Gastroesophageal sphincter (tissue), 4 donors: ENCODE measurements at regions not wholly inside any gene's neighbourhood (a gene's known extent, or its start where the extent isn't known, plus 50 kb on each side); places are given as distances from the start of the nearest gene placed in this dataset.
A peak's percentile ranks its signal among the peaks of the same experiment; 100 is the strongest.
"Not testable (repeated sequence)": the region's sequence is repeated elsewhere in the genome, so short reads cannot be mapped to it uniquely, and the experiment has no call there.

Experiments used
- ATAC-seq: fragments of 150-250 bp; one replicate; pipeline ENCODE4 v1.9.1; 2016; ENCODE audit warnings: mild to moderate bottlenecking, moderate library complexity
- H3K27ac ChIP-seq, 4 donors: fragments of 200-600 bp; sonication (generic) in 3 of 4; 1 replicate in 3 of 4; 2 replicates in 1 of 4; pipeline ENCODE4 v1.5.1; 2016 to 2019
- H3K27me3 ChIP-seq: fragments of 200-600 bp; sonication (generic); one replicate; pipeline ENCODE4 v1.5.1; 2019
- H3K36me3 ChIP-seq, 2 donors: fragments of 200-600 bp; sonication (generic); one replicate each; pipeline ENCODE4 v1.5.1; 2019; ENCODE audit warnings: control low read depth in 1 of 2
- H3K4me1 ChIP-seq, 3 donors: fragments of 200-600 bp; sonication (generic); 1 replicate in 2 of 3; 2 replicates in 1 of 3; pipeline ENCODE4 v1.5.1; 2016 to 2019; ENCODE audit warnings: control low read depth in 2 of 3
- H3K4me3 ChIP-seq, 2 donors: fragments of 200-600 bp; sonication (generic); one replicate each; pipeline ENCODE4 v1.5.1; 2019; ENCODE audit warnings: mild to moderate bottlenecking in 1 of 2, moderate library complexity in 1 of 2
- H3K9me3 ChIP-seq, 3 donors: fragments of 200-600 bp; sonication (generic); one replicate each; pipeline ENCODE4 v1.5.1; 2017 to 2019; ENCODE audit warnings: control low read depth in 2 of 3
- EP300 ChIP-seq: sonication (generic); formaldehyde crosslinking; IDR thresholded peaks from one replicate; pipeline ENCODE4 v1.6.1; 2017; ENCODE audit warnings: antibody characterized with exemption, mild to moderate bottlenecking
- POLR2A ChIP-seq, 2 donors: fragments of 450-650 bp; IDR thresholded peaks; one replicate each; pipeline ENCODE4 v1.6.1; 2017; ENCODE audit warnings: antibody characterized with exemption in 2 of 2, mild to moderate bottlenecking in 2 of 2, moderate library complexity in 1 of 2
- POLR2AphosphoS5 ChIP-seq: sonication (generic); formaldehyde crosslinking; IDR thresholded peaks from one replicate; pipeline ENCODE4 v1.6.1; 2017; ENCODE audit warnings: antibody characterized with exemption
- WGBS, 2 donors: methylation state at CpG; one replicate each; pipeline ENCODE4 v1.1.5; 2018; ENCODE audit warnings: low coverage in 1 of 2; 5-methylcytosine and 5-hydroxymethylcytosine counted together
- TF ChIP-seq, protein P1 (sequence below), 4 experiments: fragments of 200-600 bp in 2 of 4; fragments of 450-650 bp in 2 of 4; sonication (generic) in 1 of 4; IDR thresholded peaks; one replicate each; pipeline ENCODE4 v1.5.1; 2017 to 2019; ENCODE audit warnings: antibody characterized with exemption in 4 of 4, mild to moderate bottlenecking in 2 of 4, moderate library complexity in 2 of 4

DNA sequence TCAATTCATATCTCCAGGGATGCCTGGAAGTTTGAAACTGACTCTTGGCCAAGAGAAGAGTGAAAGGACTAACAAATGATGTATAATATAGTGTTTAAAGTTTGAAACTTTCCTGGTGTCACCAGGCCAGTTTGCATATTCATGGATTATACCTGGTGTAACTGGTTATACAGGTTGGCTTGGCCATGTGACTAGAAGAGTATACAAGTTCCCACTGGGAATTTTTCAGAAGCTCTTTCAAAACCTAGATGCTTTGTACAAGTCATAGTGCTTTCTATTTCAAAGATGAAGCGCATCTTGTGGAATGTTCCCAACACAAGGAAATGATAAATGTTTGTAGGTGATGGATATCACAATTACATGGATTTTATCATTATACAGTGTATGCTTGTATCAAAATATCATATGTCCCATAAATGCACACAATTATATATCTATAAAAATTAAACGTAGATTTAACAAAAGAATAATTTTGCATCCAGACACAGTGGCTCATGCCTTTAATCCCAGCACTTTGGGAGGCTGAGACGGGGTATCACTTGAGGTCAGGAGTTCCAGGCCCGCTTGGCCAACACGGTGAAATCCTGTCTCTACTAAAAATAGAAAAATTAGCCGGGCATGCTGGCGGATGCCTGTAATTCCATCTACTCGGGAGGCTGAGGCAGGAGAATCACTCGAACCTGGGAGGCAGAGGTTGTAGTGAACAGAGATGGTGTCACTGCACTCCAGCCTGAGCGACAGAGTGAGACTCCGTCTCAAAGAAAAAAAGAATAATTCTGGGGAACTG lies 1420.2 kb downstream of the GRIK2 start:
- WGBS, 2 donors = 88 to 89% methylated on average over 6 to 11 of the region's 11 CpGs
- ATAC-seq = no peak
- no peak overlapping the region for H3K27ac ChIP-seq
- H3K36me3 ChIP-seq = no peaks in the 10 kb centered on the region
- no peak overlapping the region for H3K4me3 ChIP-seq
- H3K9me3 ChIP-seq = no peaks in the 10 kb centered on the region
- H3K27me3 ChIP-seq = no peaks in the 10 kb centered on the region
- no peaks in the 10 kb centered on the region for H3K4me1 ChIP-seq
- TF ChIP-seq POLR2A (IDR thresholded peaks at IDR 0.05) (no peak), POLR2AphosphoS5 (no peak), EP300 (no peak)
- TF ChIP-seq, protein P1, sequence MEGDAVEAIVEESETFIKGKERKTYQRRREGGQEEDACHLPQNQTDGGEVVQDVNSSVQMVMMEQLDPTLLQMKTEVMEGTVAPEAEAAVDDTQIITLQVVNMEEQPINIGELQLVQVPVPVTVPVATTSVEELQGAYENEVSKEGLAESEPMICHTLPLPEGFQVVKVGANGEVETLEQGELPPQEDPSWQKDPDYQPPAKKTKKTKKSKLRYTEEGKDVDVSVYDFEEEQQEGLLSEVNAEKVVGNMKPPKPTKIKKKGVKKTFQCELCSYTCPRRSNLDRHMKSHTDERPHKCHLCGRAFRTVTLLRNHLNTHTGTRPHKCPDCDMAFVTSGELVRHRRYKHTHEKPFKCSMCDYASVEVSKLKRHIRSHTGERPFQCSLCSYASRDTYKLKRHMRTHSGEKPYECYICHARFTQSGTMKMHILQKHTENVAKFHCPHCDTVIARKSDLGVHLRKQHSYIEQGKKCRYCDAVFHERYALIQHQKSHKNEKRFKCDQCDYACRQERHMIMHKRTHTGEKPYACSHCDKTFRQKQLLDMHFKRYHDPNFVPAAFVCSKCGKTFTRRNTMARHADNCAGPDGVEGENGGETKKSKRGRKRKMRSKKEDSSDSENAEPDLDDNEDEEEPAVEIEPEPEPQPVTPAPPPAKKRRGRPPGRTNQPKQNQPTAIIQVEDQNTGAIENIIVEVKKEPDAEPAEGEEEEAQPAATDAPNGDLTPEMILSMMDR (IDR thresholded peaks at IDR 0.05) = no peak

DNA sequence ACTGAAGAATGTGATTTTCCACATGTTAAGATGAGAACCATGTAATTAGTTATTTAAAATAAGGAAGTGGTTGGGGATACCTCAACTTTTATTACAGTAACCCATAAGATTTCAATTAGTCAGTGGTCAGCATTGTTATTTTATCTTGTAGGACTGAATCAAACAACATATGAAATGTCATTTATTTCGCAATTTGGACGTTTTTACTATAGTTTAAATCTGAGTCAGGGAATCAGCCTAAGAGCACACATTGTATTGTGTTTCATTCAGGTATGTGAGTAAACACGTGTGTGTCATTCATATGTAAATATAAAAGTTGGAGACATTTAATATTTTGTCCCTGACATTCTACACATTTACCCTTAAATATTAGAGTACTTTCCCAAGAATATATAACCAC lies 1418.7 kb downstream of the GRIK2 start:
- no peak for TF ChIP-seq POLR2AphosphoS5
- no peak for TF ChIP-seq EP300
- TF ChIP-seq, protein P1 (IDR thresholded peaks at IDR 0.05) = no peak
- TF ChIP-seq POLR2A (IDR thresholded peaks at IDR 0.05) = no peak
- Histone ChIP-seq H3K27ac (no peak overlapping the region), H3K4me3 (no peak overlapping the region), H3K36me3 (no peaks in the 10 kb centered on the region), H3K9me3 (no peaks in the 10 kb centered on the region), H3K4me1 (no peaks in the 10 kb centered on the region), H3K27me3 (no peaks in the 10 kb centered on the region)
- 66 to 70% methylated on average over 3 of the region's 3 CpGs for WGBS, 2 donors
- ATAC-seq = no peak

DNA sequence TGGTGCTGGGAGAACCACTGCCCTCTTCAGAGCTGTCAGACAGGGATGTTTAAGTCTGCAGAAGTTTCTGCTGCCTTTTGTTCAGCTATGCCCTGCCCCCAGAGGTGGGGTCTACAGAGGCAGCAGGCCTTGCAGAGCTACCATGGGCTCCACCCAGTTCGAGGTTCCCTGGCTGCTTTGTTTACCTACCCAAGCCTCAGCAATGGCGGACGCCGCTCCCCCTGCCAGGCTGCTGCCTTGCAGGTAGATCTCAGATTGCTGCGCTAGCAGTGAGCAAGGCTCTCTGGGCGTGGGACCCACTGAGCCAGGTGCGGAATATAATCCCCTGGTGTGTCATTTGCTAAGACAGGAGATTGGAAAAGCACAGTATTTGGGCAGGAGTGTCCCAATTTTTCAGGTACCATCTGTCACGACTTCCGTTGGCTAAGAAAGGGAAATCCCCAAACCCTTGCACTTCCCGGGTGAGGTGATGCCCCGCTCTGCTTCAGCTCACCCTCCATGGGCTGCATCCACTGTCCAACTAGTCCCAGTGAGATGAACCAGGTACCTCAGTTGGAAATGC lies 1415.5 kb downstream of the GRIK2 start:
- H3K36me3 ChIP-seq, H3K27ac ChIP-seq, H3K4me1 ChIP-seq, H3K27me3 ChIP-seq, H3K4me3 ChIP-seq, H3K9me3 ChIP-seq, ATAC-seq: not testable (repeated sequence)
- 74 to 90% methylated on average over 3 to 7 of the region's 11 CpGs for WGBS, 2 donors

DNA sequence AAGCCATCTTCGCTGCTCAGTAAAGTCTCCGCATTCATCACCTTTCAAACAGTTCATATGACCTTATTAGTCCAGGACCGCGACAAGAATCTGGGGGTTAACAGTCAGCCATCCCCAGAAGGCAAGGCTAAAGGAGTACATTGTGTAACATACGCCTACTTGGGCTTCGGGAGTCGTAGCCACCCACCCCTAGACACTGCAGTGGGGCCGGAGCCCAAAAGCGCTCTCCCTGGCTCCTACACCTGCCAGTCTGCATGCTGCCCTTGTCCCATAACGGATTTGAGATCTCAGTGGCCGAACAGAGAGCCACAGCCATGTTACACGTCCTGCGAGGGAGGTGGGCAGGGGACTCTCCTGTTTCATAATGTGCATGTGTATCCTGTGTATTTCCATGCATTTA lies 1405.5 kb downstream of the GRIK2 start:
- Histone ChIP-seq H3K36me3 (no peaks in the 10 kb centered on the region), H3K9me3 (no peaks in the 10 kb centered on the region), H3K27ac (no peak overlapping the region), H3K4me1 (no peaks in the 10 kb centered on the region), H3K4me3 (no peak overlapping the region), H3K27me3 (no peaks in the 10 kb centered on the region)
- TF ChIP-seq, protein P1 (IDR thresholded peaks at IDR 0.05) = no peak
- TF ChIP-seq POLR2A (IDR thresholded peaks at IDR 0.05) = no peak
- TF ChIP-seq EP300 = no peak
- no peak for TF ChIP-seq POLR2AphosphoS5
- WGBS, 2 donors = 60 to 92% methylated on average over 3 to 4 of the region's 13 CpGs
- ATAC-seq = no peak

DNA sequence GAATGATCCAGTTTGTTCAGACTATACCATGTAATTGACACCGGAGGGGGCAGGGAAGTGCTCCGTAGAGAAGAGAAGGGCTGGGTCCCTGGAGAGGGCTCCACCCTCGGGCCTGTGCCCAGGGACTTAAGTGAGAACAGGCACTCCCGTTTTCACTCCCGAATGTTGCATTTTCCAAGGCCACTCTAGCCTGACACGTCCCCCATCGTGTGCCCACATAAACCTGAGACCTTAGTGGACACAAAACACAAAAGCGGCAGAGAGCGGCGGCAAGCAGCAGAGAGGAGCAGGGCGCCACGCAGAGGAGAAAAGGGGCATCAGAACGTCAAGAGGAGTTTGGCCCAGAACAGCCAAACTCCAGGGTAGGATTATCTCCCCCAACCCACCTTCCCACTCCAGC lies 1405.1 kb downstream of the GRIK2 start:
- Histone ChIP-seq H3K27ac (no peak overlapping the region), H3K27me3 (no peaks in the 10 kb centered on the region), H3K4me1 (no peaks in the 10 kb centered on the region), H3K9me3 (no peaks in the 10 kb centered on the region), H3K36me3 (no peaks in the 10 kb centered on the region), H3K4me3 (no peak overlapping the region)
- TF ChIP-seq POLR2A (IDR thresholded peaks at IDR 0.05) = no peak
- no peak for TF ChIP-seq POLR2AphosphoS5
- no peak for TF ChIP-seq EP300
- TF ChIP-seq, protein P1 (IDR thresholded peaks at IDR 0.05) = no peak
- ATAC-seq = peak; percentile 16
- 16 to 28% methylated on average over 5 to 11 of the region's 13 CpGs for WGBS, 2 donors
